Tibial nerve (tissue), 3 donors: ENCODE measurements at regions not wholly inside any gene's neighbourhood (a gene's known extent, or its start where the extent isn't known, plus 50 kb on each side); places are given as distances from the start of the nearest gene placed in this dataset.

Experiments
- POLR2A ChIP-seq, 2 donors: fragments of 450-650 bp; IDR thresholded peaks; one replicate each; pipeline ENCODE4 v1.6.1; 2017; ENCODE audit warnings: antibody characterized with exemption in 2 of 2, mild to moderate bottlenecking in 2 of 2, moderate library complexity in 2 of 2
- TF ChIP-seq, protein P1 (sequence below), 5 experiments: fragments of 200-600 bp in 3 of 5; fragments of 450-650 bp in 2 of 5; sonication (generic) in 3 of 5; IDR thresholded peaks; one replicate each; pipeline ENCODE4 v1.5.1; 2016 to 2019; ENCODE audit warnings: antibody characterized with exemption in 5 of 5, mild to moderate bottlenecking in 3 of 5, moderate library complexity in 2 of 5

DNA sequence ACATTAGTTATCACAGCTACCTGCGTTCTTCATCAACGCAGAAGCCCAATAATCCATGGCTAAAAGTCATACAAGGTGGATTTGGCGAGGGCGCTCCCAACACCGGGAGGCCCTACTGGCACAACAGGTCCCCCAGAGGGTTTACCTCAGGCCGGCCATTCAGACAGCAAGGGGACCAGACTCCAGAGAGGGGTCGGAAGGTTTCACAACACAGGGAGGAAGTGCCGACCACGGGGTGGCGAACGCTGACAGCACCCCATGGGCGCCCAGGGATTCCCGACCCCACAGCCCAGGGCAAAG lies 1515.9 kb upstream of the DEFB115 start:
- TF ChIP-seq, protein P1, sequence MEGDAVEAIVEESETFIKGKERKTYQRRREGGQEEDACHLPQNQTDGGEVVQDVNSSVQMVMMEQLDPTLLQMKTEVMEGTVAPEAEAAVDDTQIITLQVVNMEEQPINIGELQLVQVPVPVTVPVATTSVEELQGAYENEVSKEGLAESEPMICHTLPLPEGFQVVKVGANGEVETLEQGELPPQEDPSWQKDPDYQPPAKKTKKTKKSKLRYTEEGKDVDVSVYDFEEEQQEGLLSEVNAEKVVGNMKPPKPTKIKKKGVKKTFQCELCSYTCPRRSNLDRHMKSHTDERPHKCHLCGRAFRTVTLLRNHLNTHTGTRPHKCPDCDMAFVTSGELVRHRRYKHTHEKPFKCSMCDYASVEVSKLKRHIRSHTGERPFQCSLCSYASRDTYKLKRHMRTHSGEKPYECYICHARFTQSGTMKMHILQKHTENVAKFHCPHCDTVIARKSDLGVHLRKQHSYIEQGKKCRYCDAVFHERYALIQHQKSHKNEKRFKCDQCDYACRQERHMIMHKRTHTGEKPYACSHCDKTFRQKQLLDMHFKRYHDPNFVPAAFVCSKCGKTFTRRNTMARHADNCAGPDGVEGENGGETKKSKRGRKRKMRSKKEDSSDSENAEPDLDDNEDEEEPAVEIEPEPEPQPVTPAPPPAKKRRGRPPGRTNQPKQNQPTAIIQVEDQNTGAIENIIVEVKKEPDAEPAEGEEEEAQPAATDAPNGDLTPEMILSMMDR (IDR thresholded peaks at IDR 0.05), result no peak
- TF ChIP-seq POLR2A (IDR thresholded peaks at IDR 0.05), result no peak
